SK-N-SH treated with all-trans-retinoic acid at 6 μM for 48 hours (cell line): ENCODE measurements at regions not wholly inside any gene's neighbourhood (a gene's known extent, or its start where the extent isn't known, plus 50 kb on each side); places are given as distances from the start of the nearest gene placed in this dataset.

ENCODE experiments used
- ARNTL ChIP-seq: fragments of 450-650 bp; formaldehyde crosslinking; IDR thresholded peaks from 2 replicates; pipeline ENCODE4 v1.5.0; 2020; ENCODE audit warnings: low read depth, mild to moderate bottlenecking, moderate library complexity, borderline replicate concordance
- CSDC2 ChIP-seq: fragments of 250-450 bp; sonication (Bioruptor Pico); IDR thresholded peaks from 2 replicates; pipeline ENCODE4 v1.5.0; 2020; ENCODE audit warnings: mild to moderate bottlenecking, moderate library complexity
- OSR1 ChIP-seq: fragments of 250-450 bp; sonication (Bioruptor Pico); IDR thresholded peaks from 2 replicates; pipeline ENCODE4 v1.8.0; 2022; ENCODE audit warnings: moderate library complexity, mild to moderate bottlenecking, inconsistent platforms
- ZC3H10 ChIP-seq: fragments of 250-450 bp; sonication (Bioruptor Pico); IDR thresholded peaks from 2 replicates; pipeline ENCODE4 v1.5.1; 2021; ENCODE audit warnings: mild to moderate bottlenecking, moderate library complexity
- ZFP3 ChIP-seq: fragments of 250-450 bp; sonication (Bioruptor Pico); IDR thresholded peaks from 2 replicates; pipeline ENCODE4 v1.5.0; 2020; ENCODE audit warnings: mild to moderate bottlenecking, moderate library complexity

DNA sequence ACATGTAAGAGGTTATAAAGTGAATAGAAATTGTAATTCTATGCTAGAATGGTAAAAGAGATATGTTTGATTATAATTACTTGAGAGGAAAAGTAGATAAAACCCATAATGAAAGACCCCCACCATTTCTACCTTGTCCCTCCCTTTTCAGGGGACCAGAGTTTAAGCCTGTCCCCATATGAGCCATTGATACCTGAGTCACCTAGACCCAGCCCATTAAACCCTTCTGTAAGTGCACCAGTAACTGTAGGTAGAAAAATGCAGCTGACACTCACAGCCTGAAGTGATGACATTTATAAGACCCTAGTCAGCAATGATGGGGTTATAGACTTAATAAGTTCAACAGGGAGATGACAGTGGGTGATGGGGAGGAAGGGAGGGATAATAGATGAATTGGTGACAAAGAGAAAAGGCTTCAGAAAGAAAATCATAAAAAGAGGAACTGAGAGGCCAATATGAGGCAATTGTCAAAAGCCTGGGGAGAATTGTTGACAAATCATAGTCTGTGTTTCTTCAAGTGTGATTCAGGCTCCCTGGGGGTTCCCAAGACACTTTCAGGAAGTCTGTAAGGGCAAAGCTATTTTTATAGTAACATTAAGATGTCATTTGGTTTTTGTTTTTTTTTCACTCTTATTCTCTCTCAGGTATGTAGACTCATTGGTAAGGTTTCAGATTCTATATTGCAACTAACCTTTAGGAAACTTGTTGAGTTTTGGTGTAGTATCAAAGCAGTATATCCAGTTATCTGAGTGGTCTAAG is 544.2 kb downstream of the SATB2 start:
- TF ChIP-seq CSDC2 (CRISPR knock-in tag) (no peak), ARNTL (CRISPR knock-in tag) (no peak), ZC3H10 (CRISPR knock-in tag) (no peak), OSR1 (no peak), ZFP3 (CRISPR knock-in tag) (no peak)
